ENCODE measurements at regions not wholly inside any gene's neighbourhood (a gene's known extent, or its start where the extent isn't known, plus 50 kb on each side); places are given as distances from the start of the nearest gene placed in this dataset.

DNA sequence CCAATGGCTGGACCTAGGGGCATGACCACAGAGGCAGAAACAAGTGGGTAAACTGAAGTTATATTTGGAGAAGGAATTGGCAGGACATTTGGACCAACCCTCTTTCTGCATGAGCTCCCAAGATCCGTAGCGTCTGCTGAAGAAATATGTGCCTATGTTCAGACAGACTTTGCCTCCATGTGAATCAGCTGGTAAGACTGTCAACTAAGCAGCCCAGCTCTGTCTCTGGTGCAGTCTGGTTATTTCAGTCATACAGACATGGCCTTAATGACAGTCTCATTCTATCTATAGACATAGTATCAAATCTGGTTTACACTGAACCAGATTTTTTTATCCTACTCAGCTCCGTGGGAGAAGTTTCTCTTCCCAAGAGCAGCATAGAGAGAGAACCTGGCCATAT is 63.1 kb upstream of the PBX1 start:
- TF ChIP-seq POLR2A (conservative IDR thresholded peaks at IDR 0.05) = no peak
- TF ChIP-seq TCF7L2 (IDR thresholded peaks at IDR 0.05; ENCODE audit: low read depth, low read length) = no peak
- TF ChIP-seq KLF16 (IDR thresholded peaks at IDR 0.05) = no peak

All from K562 (cell line).